GM21717 (cell line): ENCODE measurements at regions not wholly inside any gene's neighbourhood (a gene's known extent, or its start where the extent isn't known, plus 50 kb on each side); places are given as distances from the start of the nearest gene placed in this dataset.

ENCODE experiments used
- ATAC-seq: cut with Tn5 transposase; IDR thresholded peaks from one replicate; pipeline ENCODE4 v1.9.1; 2021; ENCODE audit warnings: mild to moderate bottlenecking, moderate library complexity; ENCODE audit not compliant: unreplicated experiment

GRCh38 chr4:111689214-111689613 is 456.0 kb upstream of the FAM241A start:
- no peak for ATAC-seq

GRCh38 chr4:111689731-111690130 is 455.5 kb upstream of the FAM241A start:
- no peak for ATAC-seq

GRCh38 chr4:111693758-111694157 is 451.5 kb upstream of the FAM241A start:
- no peak for ATAC-seq

- no peak for ATAC-seq
Observed at GRCh38 chr4:111695677-111696076, 449.6 kb upstream of the FAM241A start.

GRCh38 chr4:111696505-111696904 is 448.7 kb upstream of the FAM241A start:
- no peak for ATAC-seq

GRCh38 chr4:111697176-111697942 is 447.9 kb upstream of the FAM241A start:
- ATAC-seq: no peak

DNA sequence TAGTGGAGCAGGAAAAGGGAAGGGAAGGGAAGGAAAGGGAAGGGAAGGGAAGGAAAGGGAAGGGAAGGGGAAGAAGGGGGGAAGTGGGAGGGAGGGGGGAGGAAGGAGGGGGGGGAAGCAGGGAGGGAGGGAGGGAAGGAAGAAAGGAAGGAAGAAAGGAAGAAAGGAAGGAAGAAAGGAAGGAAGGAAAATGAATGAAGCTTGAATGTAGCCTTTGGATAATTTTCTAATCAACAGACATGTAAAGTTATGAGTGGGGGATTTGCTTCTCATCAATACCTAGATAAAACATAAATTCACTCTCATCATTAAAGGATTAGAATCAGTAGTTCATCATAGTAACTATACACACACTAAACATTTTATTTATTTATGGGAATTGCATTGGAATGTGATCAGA is 446.9 kb upstream of the FAM241A start:
- ATAC-seq: no peak

DNA sequence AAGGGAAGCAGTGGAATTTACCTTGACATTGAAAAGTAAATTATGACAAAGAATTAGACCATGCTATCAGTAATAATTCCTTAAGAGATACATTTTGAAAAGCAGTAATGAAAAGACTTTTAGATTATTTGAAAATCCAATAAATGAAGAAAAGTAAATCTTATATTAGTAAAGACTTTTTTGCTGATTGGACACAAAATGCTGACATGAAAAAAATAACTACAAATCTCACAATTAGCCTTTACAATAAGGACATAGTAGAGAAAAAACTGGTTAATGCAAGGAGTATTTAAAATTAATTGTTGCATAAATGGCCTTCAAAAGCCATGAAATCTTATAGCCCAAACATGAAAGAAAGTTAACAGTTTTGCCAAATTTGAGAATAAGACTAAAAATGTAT is 446.1 kb upstream of the FAM241A start:
- no peak for ATAC-seq

DNA sequence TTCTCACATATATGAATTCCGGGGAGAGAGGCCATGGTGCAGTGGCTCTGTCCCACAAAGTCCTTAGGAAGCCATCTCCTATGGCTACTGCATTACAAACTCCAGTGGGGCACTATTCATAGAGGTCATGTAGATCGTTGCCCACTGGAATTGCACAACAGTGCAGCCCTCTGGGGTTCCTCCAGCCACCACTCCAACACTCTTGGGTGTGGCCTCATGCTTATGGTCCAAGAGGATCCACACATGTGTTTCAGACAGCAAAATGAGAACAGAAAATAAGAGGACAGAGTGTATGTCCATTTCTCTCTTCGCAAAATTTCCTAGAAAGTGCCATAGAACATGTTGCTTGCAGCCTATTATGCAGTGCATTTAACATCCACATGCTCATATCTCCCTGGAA is 444.2 kb upstream of the FAM241A start:
- ATAC-seq: no peak

DNA sequence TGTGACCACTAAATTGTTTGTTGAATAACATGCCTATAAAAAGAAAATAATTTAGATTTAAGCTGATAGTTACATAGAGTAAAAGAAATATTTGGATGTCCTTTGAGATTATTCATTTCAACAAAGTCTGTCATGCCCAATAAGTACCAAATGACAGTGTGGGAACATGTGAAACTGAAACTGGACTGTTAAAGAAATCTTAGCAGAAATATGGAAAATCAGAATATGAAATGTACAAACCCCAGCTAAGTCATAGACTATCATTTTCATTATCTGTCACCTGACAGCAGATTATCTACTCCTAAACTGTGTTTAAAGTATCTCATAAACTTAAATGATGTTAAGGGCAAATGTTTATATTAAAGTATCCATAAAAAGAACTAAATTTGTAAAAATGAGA is 437.8 kb upstream of the FAM241A start:
- no peak for ATAC-seq

DNA sequence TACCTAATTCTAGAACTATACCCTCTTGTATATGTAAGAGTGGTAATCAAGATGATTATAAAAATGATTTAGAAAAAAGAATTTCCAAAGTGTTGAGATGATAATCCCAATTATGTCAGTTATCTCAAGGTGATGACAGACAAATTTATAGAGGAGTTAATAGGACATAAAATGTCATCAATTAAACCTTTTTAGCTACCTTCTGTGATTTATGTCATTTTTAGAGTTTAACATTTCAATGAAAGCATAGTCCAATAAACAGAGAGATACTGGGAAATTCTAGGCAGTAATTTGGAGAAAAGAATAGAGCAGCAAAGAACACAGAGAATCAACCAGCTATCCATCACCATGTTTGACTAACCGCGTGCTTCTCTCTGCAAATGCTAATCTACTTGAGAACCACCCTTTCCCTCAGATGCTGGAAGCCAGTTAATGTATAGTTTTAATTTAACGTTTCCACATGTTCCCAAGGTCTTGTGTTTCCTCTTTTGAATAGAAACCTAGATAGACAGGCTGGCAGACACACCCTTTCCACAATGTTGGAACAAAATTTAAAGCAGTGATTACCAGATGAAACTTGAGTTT is 433.1 kb upstream of the FAM241A start:
- no peak for ATAC-seq

- ATAC-seq: no peak
Observed at GRCh38 chr4:111713276-111713675, 432.0 kb upstream of the FAM241A start.

DNA sequence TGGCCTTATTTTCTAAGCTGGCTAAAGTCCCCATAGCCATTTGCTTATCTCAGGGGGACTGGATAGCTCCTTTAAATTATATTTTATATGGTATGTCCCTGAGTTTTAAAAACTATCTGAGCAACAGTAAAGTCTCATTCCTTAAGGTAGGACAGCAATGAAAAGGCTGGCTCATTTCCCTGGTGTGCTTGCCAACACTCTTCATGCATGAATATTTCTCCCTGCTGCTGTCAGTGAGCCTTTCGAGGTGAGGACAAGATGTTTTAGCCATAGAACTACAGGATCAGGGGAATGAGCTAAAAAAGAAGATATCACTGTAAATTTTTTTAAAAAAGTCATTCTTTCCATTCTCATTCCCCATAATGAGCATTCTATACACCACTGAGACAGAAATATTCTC is 427.3 kb upstream of the FAM241A start:
- ATAC-seq: no peak

DNA sequence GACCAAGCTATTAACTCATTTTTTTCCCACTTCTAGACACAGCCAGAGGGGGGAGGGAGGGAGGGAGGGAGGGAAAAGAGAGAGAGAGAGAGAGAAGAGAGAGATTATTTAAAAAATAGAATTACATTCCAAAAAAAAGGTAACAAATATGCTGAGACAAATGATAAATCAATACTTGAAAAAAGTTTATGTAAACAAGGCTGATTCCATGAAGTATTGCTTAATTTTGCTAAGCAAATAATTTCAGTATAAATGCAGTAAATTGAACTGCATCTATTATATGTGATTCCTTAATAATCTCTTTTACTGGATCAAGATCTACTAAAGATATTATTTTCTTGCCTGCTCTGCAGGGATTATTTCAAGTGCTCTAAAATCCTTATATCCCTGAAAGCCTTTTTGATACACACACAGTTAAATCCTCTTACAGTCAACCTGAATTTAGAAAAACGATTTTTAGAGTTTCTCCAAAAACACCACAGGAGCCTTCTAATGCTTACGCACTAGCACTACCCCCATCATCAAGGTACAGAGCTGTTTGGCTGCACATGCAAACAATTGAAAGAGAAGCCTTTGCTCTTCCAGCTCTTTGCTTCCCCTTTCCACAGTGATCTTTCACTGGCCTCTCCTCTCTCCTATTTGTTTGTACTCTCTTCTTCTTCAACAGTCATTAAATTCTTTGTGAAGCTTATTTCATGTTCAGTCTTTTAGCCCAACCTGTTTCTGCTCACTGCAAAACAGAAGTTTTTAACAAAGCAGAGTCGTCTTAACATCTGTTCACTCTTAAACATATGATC is 426.3 kb upstream of the FAM241A start:
- ATAC-seq: no peak

DNA sequence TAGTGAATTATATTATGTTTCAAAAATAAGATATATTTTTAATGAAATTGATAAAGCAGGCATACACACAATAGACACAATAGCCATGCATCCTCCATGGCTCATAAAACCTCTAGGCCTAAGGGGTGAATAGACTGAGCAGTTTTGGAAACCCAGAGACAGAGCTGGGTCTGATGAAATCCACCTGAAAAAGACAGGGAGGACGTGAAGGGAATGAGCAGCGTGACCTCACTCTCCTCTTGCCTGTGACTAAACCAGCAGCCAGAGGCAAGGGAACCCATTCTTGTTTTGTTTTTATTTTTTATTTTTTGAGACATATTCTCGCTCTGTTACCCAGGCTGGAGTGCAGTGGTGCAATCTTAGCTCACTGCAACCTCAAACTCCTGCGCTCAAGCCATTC is 424.4 kb upstream of the FAM241A start:
- ATAC-seq: no peak

DNA sequence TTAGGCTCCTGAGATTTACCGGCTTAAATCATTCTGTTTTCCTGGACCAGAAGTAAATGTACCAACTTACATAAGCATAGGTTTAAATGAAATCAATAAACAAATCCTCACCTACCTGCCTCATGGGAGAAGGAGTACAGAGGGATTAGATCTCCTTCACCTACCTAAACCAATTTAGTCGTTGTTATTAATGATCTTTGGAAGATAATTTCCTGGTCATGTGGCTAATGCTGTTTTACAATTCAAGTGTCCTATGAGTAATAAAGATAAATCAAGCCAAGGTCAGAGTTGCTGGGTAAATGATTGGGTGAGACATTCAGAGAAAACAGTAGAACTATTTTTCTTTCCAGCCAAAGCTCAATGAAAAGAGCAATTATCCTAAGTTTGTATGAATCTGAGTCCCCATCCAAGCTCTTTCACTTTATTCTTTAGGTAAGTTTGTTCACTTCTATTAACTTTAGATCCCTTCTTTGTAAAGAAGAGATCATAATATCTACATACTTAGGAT is 423.0 kb upstream of the FAM241A start:
- no peak for ATAC-seq

- ATAC-seq: no peak
Observed at GRCh38 chr4:111736516-111736915, 408.7 kb upstream of the FAM241A start.

DNA sequence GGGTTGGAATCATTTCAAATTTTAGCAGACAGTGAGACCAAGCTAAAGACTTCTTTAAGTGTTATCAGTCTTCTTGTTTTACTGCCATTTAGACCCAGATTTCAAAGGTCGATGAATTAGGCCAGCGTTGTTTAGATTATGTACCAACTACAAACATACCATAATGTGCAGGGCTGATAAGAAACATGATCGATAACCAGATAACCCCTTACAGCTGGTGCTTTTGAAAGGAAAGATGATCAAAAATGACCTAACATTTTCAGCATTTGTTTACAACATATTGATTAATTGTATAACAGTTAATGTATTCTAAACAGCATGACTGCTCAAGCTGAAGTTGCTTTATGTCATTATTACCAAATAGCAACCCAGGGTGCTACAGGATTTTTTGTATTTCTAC is 400.4 kb upstream of the FAM241A start:
- ATAC-seq: no peak

DNA sequence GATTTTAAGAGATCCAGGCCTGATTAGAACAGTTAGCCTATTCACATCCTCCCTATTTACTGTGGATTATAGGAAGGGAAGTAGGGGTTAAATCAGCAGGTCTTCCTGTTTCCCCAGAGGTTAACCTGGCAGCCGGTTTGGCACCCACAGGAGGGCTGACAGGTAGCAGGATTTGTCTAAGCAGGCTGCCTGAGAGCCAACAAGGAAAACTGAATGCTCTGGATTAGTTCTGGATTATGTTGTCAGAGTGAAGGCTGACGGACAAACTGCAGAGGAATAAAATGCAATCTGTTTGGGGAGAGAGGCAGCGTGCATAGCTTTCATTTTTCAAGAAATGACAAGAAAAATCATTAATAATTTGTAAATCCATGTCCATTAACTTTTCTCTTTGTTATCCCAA is 397.1 kb upstream of the FAM241A start:
- ATAC-seq: no peak

DNA sequence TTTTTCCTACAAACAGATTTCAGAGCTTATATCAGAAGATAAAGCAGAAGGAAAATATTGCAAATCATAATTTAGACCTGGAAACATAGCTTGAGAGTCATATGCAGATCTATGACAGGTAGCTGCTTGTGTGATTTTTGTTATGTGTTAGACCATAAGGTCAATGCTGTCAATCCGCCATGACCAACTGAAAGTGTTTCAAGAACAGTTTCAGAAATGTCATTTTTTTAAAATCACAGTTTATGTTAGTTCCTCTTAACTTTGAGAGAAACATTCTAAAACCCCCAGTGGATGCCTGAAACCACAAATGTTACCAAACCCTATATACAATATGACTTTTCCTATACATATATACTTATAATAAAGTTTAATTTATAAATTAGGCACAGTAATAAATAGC is 391.3 kb upstream of the FAM241A start:
- no peak for ATAC-seq

DNA sequence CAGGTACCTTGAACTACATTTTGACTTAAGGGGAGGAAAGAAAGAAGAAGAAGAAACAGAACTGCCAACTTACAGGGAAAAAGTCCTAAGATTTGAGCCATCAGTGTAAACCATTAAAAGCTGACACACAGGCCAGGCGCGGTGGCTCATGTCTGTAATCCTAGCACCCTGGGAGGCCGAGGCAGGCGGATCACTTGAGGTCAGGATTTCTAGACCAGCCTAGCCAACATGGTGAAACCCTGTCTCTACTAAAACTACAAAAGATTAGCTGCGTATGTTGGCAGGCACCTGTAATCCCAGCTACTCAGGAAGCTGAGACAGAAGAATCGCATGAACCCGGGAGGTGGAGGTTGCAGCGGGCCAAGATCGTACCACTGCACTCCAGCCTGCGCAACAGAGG is 389.7 kb upstream of the FAM241A start:
- no peak for ATAC-seq

GRCh38 chr4:111761531-111761930 is 383.7 kb upstream of the FAM241A start:
- ATAC-seq: no peak
